DND-41 (cell line): ENCODE measurements at regions not wholly inside any gene's neighbourhood (a gene's known extent, or its start where the extent isn't known, plus 50 kb on each side); places are given as distances from the start of the nearest gene placed in this dataset.

Experiments
- ATAC-seq: fragments of 200-7000 bp; cut with Tn5 transposase; 3 replicates; pipeline ENCODE4 v1.9.1; 2021; ENCODE audit warnings: low read depth; ENCODE audit not compliant: insufficient read depth
- DNase-seq: peaks from one replicate; pipeline ENCODE4 v3.0.0-alpha.2; 2020
- H2AFZ ChIP-seq: 2 replicates; pipeline ENCODE4 v1.6.0; 2012; ENCODE audit warnings: low read depth, low read length
- H3K27ac ChIP-seq: 2 replicates; pipeline ENCODE4 v1.5.1; 2012; ENCODE audit warnings: low read length, inconsistent platforms
- H3K27me3 ChIP-seq: fragments of 200-600 bp; sonication (generic); 2 replicates; pipeline ENCODE4 v1.6.0; 2012; ENCODE audit warnings: low read length, mild to moderate bottlenecking, inconsistent platforms; ENCODE audit not compliant: insufficient read depth, poor library complexity
- H3K36me3 ChIP-seq: 2 replicates; pipeline ENCODE4 v1.5.1; 2012; ENCODE audit warnings: low read length, inconsistent platforms; ENCODE audit not compliant: insufficient read depth
- H3K4me1 ChIP-seq: 2 replicates; pipeline ENCODE4 v1.5.1; 2012; ENCODE audit warnings: mild to moderate bottlenecking, low read length; ENCODE audit not compliant: insufficient read depth
- H3K4me2 ChIP-seq: 2 replicates; pipeline ENCODE4 v1.6.0; 2012; ENCODE audit warnings: mild to moderate bottlenecking, moderate library complexity, low read length, inconsistent platforms; ENCODE audit not compliant: insufficient read depth
- H3K4me3 ChIP-seq, 2 experiments: fragments of 200-600 bp in 1 of 2; shearing (Covaris generic) in 1 of 2; 2 replicates each; pipeline ENCODE4 v1.5.1; 2012 to 2016; ENCODE audit warnings: inconsistent platforms in 2 of 2, low read length in 2 of 2, mild to moderate bottlenecking in 2 of 2, low read depth in 1 of 2, moderate library complexity in 1 of 2
- H3K79me2 ChIP-seq: 2 replicates; pipeline ENCODE4 v1.6.0; 2012; ENCODE audit warnings: low read length, inconsistent platforms; ENCODE audit not compliant: insufficient read depth
- H3K9ac ChIP-seq: 2 replicates; pipeline ENCODE4 v1.6.0; 2012; ENCODE audit warnings: low read depth, mild to moderate bottlenecking, inconsistent platforms, low read length, moderate library complexity
- H3K9me3 ChIP-seq: 2 replicates; pipeline ENCODE4 v1.5.1; 2012; ENCODE audit warnings: low read length, moderate library complexity, mild to moderate bottlenecking, inconsistent platforms; ENCODE audit not compliant: insufficient read depth, severe bottlenecking
- H4K20me1 ChIP-seq: 2 replicates; pipeline ENCODE4 v1.6.0; 2012; ENCODE audit warnings: low read length; ENCODE audit not compliant: insufficient read depth
- EZH2 ChIP-seq: IDR thresholded peaks from 3 replicates; pipeline ENCODE4 v1.6.1; 2012; ENCODE audit warnings: borderline replicate concordance, low read depth, mild to moderate bottlenecking, moderate library complexity, low read length, inconsistent platforms; ENCODE audit not compliant: severe bottlenecking
- TF ChIP-seq, protein P1 (sequence below): IDR thresholded peaks from 2 replicates; pipeline ENCODE4 v1.5.1; 2012; ENCODE audit warnings: borderline replicate concordance, low read length, moderate library complexity, mild to moderate bottlenecking; ENCODE audit not compliant: poor library complexity, severe bottlenecking; ENCODE audit errors: extremely low read depth

DNA sequence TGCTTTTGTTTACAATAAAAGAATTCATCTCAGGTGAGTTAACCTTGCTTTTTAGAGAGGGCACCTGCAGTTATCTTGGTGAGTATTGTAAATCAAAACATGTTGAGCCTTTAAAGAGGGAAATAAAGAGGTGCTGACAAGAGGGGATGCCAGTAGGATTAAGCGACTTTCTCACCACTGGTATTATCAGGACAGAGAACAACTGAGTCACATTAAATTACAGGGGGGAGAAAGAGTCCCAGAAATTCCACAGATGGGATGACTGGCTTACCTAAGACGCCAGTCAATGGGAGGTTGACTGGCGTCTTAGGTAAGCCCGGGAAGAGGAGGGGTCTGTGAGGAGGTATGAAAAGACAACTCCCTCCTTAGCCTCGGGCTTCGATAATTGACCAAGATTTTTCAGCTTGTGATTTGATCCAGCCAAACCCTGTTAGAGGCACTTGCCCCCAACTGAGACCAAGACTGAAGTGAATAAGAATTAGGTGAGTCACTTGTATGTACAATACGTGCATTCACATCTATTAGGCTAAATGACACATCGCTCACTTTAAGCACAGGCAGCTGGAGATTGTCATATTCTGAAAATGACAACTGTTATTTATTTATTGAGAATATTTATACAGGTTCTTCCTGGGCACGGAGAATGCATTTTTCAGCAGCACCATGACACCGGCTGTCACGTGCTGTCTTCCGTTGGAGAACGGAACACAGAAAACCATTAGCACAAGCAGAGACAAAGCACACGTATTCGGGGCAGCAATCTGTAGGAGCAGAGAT, 117.6 kb downstream of the SEM1 start:
- TF ChIP-seq, protein P1, sequence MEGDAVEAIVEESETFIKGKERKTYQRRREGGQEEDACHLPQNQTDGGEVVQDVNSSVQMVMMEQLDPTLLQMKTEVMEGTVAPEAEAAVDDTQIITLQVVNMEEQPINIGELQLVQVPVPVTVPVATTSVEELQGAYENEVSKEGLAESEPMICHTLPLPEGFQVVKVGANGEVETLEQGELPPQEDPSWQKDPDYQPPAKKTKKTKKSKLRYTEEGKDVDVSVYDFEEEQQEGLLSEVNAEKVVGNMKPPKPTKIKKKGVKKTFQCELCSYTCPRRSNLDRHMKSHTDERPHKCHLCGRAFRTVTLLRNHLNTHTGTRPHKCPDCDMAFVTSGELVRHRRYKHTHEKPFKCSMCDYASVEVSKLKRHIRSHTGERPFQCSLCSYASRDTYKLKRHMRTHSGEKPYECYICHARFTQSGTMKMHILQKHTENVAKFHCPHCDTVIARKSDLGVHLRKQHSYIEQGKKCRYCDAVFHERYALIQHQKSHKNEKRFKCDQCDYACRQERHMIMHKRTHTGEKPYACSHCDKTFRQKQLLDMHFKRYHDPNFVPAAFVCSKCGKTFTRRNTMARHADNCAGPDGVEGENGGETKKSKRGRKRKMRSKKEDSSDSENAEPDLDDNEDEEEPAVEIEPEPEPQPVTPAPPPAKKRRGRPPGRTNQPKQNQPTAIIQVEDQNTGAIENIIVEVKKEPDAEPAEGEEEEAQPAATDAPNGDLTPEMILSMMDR, result no peak
- TF ChIP-seq EZH2, result no peak
- H3K4me3 ChIP-seq, result no peak overlapping the region
- H3K9ac ChIP-seq, result no peak overlapping the region
- H2AFZ ChIP-seq, result no peak overlapping the region
- ATAC-seq, result no peak
- DNase-seq, result no peak
- H3K27me3 ChIP-seq, result no peaks in the 10 kb centered on the region
- no peaks in the 10 kb centered on the region for H3K79me2 ChIP-seq
- H3K4me2 ChIP-seq, result no peak overlapping the region
- no peaks in the 10 kb centered on the region for H3K4me1 ChIP-seq
- no peaks in the 10 kb centered on the region for H4K20me1 ChIP-seq
- H3K36me3 ChIP-seq, result no peaks in the 10 kb centered on the region
- no peaks in the 10 kb centered on the region for H3K9me3 ChIP-seq
- no peak overlapping the region for H3K27ac ChIP-seq

DNA sequence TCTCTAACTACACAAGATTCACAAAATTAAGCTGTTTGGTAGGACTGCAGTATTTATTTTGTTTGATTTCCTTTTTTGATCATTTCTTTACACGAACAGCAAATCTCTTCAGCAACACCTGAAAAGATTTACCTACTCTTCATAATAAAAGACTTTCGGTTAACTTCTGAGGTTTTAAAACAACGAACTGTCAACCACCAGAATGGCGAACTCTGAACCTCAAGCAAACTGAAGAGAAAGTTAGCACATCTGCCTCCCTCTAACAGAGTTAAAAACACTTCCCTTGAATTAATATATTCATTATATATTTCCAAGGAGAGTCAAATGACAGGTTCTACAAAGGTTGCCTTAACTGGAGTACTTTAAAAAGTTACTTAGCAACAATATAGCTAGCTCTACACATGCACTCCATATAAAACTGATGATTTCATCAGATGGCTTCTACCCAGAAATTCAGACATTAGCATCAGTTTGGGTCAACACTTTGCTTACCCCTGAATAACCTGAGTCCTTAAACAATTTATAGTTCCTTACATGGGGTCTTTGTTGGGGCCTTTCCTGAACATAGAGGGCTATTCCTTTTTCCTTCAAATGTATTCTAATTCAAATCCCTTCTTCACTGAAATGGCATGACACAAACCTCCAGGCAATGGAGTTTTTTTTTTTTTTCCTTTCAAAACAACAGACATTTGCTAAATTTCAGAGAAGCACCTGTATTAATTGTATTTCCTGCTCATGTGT, 118.3 kb downstream of the SEM1 start:
- Histone ChIP-seq H3K27ac (no peak overlapping the region), H2AFZ (no peak overlapping the region), H3K36me3 (no peaks in the 10 kb centered on the region), H3K4me2 (no peak overlapping the region), H3K9me3 (no peaks in the 10 kb centered on the region), H3K4me1 (no peaks in the 10 kb centered on the region), H3K79me2 (no peaks in the 10 kb centered on the region), H4K20me1 (no peaks in the 10 kb centered on the region), H3K27me3 (no peaks in the 10 kb centered on the region), H3K4me3 (no peak overlapping the region), H3K9ac (no peak overlapping the region)
- TF ChIP-seq, protein P1, result no peak
- TF ChIP-seq EZH2, result no peak
- ATAC-seq, result no peak
- DNase-seq, result no peak

DNA sequence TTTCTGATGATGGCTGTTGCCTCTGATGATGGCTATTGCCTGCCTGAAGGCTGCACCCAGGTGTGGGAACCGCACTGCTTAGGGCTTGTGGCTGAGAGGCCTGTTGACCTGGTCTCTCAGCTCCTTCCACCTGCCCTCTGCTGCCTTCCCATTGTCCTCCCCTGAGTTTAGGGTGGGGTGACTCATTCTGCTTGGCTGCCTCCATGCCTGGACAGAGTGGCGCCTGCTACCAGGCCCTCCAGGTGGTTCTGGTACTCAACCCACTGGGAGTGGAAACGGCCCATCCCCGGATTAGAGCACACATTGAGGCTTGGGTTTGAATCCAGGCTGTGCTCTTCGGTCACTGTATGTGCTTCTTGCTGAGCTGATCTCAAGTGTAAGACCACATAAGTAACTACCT, 120.6 kb downstream of the SEM1 start:
- Histone ChIP-seq H3K9me3 (no peaks in the 10 kb centered on the region), H2AFZ (no peak overlapping the region), H3K27me3 (no peaks in the 10 kb centered on the region)

More for the DNA sequence above, 120.6 kb downstream of the SEM1 start:
- Histone ChIP-seq H3K4me3 (no peak overlapping the region), H3K4me1 (no peaks in the 10 kb centered on the region), H3K9ac (no peak overlapping the region), H3K27ac (no peak overlapping the region), H3K4me2 (no peak overlapping the region), H4K20me1 (no peaks in the 10 kb centered on the region), H3K79me2 (no peaks in the 10 kb centered on the region), H3K36me3 (no peaks in the 10 kb centered on the region)
- DNase-seq, result no peak
- TF ChIP-seq EZH2, result no peak
- TF ChIP-seq, protein P1, result no peak
- ATAC-seq, result no peak
